ENCODE measurements at regions not wholly inside any gene's neighbourhood (a gene's known extent, or its start where the extent isn't known, plus 50 kb on each side); places are given as distances from the start of the nearest gene placed in this dataset.

DNA sequence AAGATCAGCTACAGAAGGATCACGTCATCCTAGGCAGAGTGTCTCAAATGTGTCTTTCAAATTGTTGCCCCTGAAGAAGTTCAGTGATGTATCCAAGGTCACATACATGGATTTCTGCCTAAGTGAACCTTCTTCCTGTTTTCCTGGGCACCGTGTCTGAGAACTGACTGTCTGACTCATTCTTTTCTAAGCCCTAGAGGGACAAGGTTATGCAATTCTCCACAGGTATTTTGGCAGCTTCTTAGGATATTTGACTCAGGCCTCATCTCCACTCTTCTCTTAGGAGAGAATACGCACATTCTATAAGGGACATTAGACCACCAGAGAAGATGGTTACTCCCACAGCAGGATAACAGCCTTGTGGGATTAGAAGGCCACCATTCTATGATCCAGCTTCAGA, 391.9 kb upstream of the THBS1 start:
- H3F3A ChIP-seq (ENCODE audit: insufficient read depth, low read length, poor library complexity, severe bottlenecking), result no peaks in the 10 kb centered on the region
- no peak overlapping the region for H3K9ac ChIP-seq (ENCODE audit: low read length)
- H3K4me2 ChIP-seq (ENCODE audit: low read length), result no peak overlapping the region
- no peak overlapping the region for H3K4me3 ChIP-seq (ENCODE audit: low read length)
- no peaks in the 10 kb centered on the region for H3K9me2 ChIP-seq (ENCODE audit: insufficient read depth, low read length)
- H2AFZ ChIP-seq (ENCODE audit: low read depth, low read length), result no peak overlapping the region
- H3K27me3 ChIP-seq (ENCODE audit: insufficient read depth, low read depth, low read length), result no peaks in the 10 kb centered on the region
- H3K9me3 ChIP-seq (ENCODE audit: low read length), result no peaks in the 10 kb centered on the region
- no peaks in the 10 kb centered on the region for H3K36me3 ChIP-seq (ENCODE audit: insufficient read depth, low read length)
- no peaks in the 10 kb centered on the region for H4K20me1 ChIP-seq (ENCODE audit: insufficient read depth)
- H3K79me2 ChIP-seq (replicated peaks; ENCODE audit: insufficient read depth, low read length), result no peaks in the 10 kb centered on the region
- no peak overlapping the region for H3K27ac ChIP-seq (ENCODE audit: low read length)
- TF ChIP-seq EZH2 (IDR thresholded peaks at IDR 0.05; ENCODE audit: borderline replicate concordance, insufficient read depth, low read length, poor library complexity, severe bottlenecking) (no peak), MXI1 (conservative IDR thresholded peaks at IDR 0.05; ENCODE audit: poor library complexity, severe bottlenecking) (no peak), EP300 (conservative IDR thresholded peaks at IDR 0.05; ENCODE audit: poor library complexity, severe bottlenecking) (no peak), TAF1 (IDR thresholded peaks at IDR 0.05; ENCODE audit: low read depth) (no peak), RAD21 (conservative IDR thresholded peaks at IDR 0.05) (no peak), SMC3 (conservative IDR thresholded peaks at IDR 0.05; ENCODE audit: poor library complexity) (no peak)

DNA sequence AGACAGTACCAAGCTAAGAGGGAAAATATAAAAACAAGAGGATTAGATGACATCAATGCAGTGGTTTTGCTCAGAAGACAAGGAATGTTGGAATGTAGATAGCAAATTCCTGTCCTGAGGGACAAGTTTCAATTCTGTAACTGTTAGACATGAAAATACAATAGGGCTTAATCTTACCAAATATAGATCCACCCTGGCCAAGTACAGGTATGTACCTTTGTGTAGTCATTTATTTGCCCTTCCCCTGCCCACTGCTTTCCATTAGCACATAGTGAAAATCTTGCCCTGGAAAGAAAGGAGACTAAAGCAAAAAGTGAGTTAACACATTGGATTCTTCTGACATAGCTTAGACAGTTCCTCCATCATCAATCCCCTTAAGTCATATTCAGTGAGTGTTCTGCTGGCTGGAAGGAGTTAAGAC, 389.0 kb upstream of the THBS1 start:
- H3K27me3 ChIP-seq (ENCODE audit: insufficient read depth, low read depth, low read length), result no peaks in the 10 kb centered on the region
- no peaks in the 10 kb centered on the region for H3K9me2 ChIP-seq (ENCODE audit: insufficient read depth, low read length)
- no peak for TF ChIP-seq SMC3 (conservative IDR thresholded peaks at IDR 0.05; ENCODE audit: poor library complexity)
- no peak for TF ChIP-seq POLR2AphosphoS5 (IDR thresholded peaks at IDR 0.05)
- no peak for TF ChIP-seq MXI1 (conservative IDR thresholded peaks at IDR 0.05; ENCODE audit: poor library complexity, severe bottlenecking)
- TF ChIP-seq, protein P1, sequence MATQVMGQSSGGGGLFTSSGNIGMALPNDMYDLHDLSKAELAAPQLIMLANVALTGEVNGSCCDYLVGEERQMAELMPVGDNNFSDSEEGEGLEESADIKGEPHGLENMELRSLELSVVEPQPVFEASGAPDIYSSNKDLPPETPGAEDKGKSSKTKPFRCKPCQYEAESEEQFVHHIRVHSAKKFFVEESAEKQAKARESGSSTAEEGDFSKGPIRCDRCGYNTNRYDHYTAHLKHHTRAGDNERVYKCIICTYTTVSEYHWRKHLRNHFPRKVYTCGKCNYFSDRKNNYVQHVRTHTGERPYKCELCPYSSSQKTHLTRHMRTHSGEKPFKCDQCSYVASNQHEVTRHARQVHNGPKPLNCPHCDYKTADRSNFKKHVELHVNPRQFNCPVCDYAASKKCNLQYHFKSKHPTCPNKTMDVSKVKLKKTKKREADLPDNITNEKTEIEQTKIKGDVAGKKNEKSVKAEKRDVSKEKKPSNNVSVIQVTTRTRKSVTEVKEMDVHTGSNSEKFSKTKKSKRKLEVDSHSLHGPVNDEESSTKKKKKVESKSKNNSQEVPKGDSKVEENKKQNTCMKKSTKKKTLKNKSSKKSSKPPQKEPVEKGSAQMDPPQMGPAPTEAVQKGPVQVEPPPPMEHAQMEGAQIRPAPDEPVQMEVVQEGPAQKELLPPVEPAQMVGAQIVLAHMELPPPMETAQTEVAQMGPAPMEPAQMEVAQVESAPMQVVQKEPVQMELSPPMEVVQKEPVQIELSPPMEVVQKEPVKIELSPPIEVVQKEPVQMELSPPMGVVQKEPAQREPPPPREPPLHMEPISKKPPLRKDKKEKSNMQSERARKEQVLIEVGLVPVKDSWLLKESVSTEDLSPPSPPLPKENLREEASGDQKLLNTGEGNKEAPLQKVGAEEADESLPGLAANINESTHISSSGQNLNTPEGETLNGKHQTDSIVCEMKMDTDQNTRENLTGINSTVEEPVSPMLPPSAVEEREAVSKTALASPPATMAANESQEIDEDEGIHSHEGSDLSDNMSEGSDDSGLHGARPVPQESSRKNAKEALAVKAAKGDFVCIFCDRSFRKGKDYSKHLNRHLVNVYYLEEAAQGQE (IDR thresholded peaks at IDR 0.05; ENCODE audit: borderline replicate concordance), result no peak
- TF ChIP-seq, protein P2, sequence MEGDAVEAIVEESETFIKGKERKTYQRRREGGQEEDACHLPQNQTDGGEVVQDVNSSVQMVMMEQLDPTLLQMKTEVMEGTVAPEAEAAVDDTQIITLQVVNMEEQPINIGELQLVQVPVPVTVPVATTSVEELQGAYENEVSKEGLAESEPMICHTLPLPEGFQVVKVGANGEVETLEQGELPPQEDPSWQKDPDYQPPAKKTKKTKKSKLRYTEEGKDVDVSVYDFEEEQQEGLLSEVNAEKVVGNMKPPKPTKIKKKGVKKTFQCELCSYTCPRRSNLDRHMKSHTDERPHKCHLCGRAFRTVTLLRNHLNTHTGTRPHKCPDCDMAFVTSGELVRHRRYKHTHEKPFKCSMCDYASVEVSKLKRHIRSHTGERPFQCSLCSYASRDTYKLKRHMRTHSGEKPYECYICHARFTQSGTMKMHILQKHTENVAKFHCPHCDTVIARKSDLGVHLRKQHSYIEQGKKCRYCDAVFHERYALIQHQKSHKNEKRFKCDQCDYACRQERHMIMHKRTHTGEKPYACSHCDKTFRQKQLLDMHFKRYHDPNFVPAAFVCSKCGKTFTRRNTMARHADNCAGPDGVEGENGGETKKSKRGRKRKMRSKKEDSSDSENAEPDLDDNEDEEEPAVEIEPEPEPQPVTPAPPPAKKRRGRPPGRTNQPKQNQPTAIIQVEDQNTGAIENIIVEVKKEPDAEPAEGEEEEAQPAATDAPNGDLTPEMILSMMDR (IDR thresholded peaks at IDR 0.05; ENCODE audit: poor library complexity, severe bottlenecking), result no peak
- no peak for TF ChIP-seq RAD21 (conservative IDR thresholded peaks at IDR 0.05)
- no peak for TF ChIP-seq TAF1 (IDR thresholded peaks at IDR 0.05; ENCODE audit: low read depth)
- TF ChIP-seq EZH2 (IDR thresholded peaks at IDR 0.05; ENCODE audit: borderline replicate concordance, insufficient read depth, low read length, poor library complexity, severe bottlenecking), result no peak
- TF ChIP-seq EP300 (conservative IDR thresholded peaks at IDR 0.05; ENCODE audit: poor library complexity, severe bottlenecking), result no peak
- H2AFZ ChIP-seq (ENCODE audit: low read depth, low read length), result no peak overlapping the region
- H4K20me1 ChIP-seq (ENCODE audit: insufficient read depth), result no peaks in the 10 kb centered on the region
- no peak overlapping the region for H3K27ac ChIP-seq (ENCODE audit: low read length)
- no peak overlapping the region for H3K9ac ChIP-seq (ENCODE audit: low read length)
- no peaks in the 10 kb centered on the region for H3K79me2 ChIP-seq (replicated peaks; ENCODE audit: insufficient read depth, low read length)
- no peaks in the 10 kb centered on the region for H3F3A ChIP-seq (ENCODE audit: insufficient read depth, low read length, poor library complexity, severe bottlenecking)
- H3K36me3 ChIP-seq (ENCODE audit: insufficient read depth, low read length), result no peaks in the 10 kb centered on the region
- H3K9me3 ChIP-seq (ENCODE audit: low read length), result no peaks in the 10 kb centered on the region
- no peak overlapping the region for H3K4me2 ChIP-seq (ENCODE audit: low read length)
- H3K4me3 ChIP-seq (ENCODE audit: low read length), result no peak overlapping the region
